ENCODE measurements at regions not wholly inside any gene's neighbourhood (a gene's known extent, or its start where the extent isn't known, plus 50 kb on each side); places are given as distances from the start of the nearest gene placed in this dataset.

DNA sequence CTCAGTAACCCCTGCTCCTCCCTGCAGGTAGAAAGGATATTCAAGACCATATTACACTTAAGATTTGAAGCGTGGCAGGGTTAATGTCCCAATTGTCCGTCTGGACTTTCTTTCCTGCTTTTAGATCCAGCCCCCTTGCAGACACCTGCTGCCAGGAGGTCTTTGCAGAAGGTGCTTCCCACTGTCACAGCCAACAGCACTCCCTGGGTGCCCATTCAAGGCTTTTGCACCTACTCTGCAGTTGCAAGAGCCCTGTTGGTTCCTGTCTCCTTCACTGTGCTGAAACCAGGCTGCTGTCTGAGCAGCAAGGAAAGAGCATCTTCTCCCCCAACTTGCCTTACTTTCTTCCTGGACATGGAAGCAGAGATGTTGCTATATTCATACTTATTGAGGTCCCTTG, 1043.0 kb upstream of the POU3F3 start:
- TF ChIP-seq, protein P1, sequence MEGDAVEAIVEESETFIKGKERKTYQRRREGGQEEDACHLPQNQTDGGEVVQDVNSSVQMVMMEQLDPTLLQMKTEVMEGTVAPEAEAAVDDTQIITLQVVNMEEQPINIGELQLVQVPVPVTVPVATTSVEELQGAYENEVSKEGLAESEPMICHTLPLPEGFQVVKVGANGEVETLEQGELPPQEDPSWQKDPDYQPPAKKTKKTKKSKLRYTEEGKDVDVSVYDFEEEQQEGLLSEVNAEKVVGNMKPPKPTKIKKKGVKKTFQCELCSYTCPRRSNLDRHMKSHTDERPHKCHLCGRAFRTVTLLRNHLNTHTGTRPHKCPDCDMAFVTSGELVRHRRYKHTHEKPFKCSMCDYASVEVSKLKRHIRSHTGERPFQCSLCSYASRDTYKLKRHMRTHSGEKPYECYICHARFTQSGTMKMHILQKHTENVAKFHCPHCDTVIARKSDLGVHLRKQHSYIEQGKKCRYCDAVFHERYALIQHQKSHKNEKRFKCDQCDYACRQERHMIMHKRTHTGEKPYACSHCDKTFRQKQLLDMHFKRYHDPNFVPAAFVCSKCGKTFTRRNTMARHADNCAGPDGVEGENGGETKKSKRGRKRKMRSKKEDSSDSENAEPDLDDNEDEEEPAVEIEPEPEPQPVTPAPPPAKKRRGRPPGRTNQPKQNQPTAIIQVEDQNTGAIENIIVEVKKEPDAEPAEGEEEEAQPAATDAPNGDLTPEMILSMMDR (IDR thresholded peaks at IDR 0.05; ENCODE audit: low read length), result no peak
- no peak for TF ChIP-seq EZH2phosphoT487 (IDR thresholded peaks at IDR 0.05; ENCODE audit: low read length)
- TF ChIP-seq EZH2 (optimal IDR thresholded peaks at IDR 0.05; ENCODE audit: low read depth, low read length), result no peak
- Histone ChIP-seq H3K4me3 (ENCODE audit: low read length) (no peak overlapping the region), H3K9ac (ENCODE audit: low read length) (no peak overlapping the region), H2AFZ (ENCODE audit: low read length) (no peak overlapping the region), H3K9me2 (replicated peaks; ENCODE audit: insufficient read depth, low read length) (no peaks in the 10 kb centered on the region), H3K4me1 (ENCODE audit: low read length) (no peaks in the 10 kb centered on the region), H3K27me3 (replicated peaks; ENCODE audit: insufficient read depth, low read length) (no peaks in the 10 kb centered on the region), H3K36me3 (replicated peaks; ENCODE audit: insufficient read depth, low read length) (no peaks in the 10 kb centered on the region), H3F3A (ENCODE audit: insufficient read depth, low read length) (no peaks in the 10 kb centered on the region), H3K9me3 (replicated peaks; ENCODE audit: insufficient read depth, low read length) (no peaks in the 10 kb centered on the region), H3K4me2 (ENCODE audit: low read depth, low read length) (no peak overlapping the region), H3K27ac (ENCODE audit: low read length) (no peak overlapping the region), H4K20me1 (ENCODE audit: insufficient read depth, low read length) (no peaks in the 10 kb centered on the region), H3K79me2 (ENCODE audit: low read length) (no peaks in the 10 kb centered on the region)
- DNase-seq, result no peak

DNA sequence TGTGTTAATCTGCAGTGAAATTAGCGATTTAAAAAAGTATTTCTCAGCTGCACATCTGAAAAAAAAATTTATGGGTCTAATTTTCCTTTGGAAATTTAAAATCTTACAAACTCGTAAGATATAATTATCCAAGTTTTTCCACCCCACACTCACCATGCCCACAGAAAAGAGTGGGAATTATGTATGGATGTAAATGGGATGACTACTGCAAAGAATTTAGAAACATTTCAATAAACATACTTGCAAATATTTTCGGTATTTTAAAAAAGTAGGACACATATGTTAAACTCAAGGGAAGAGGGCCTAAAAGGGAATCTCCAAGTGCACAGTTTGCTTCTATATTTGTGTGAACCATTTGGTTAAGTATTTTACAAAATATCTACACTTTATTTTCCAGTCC, 1039.9 kb upstream of the POU3F3 start:
- TF ChIP-seq EZH2 (optimal IDR thresholded peaks at IDR 0.05; ENCODE audit: low read depth, low read length) (no peak), EZH2phosphoT487 (IDR thresholded peaks at IDR 0.05; ENCODE audit: low read length) (no peak)
- TF ChIP-seq, protein P1 (IDR thresholded peaks at IDR 0.05; ENCODE audit: low read length), result no peak
- DNase-seq, result no peak
- H3K27me3 ChIP-seq (replicated peaks; ENCODE audit: insufficient read depth, low read length), result no peaks in the 10 kb centered on the region
- H3K4me1 ChIP-seq (ENCODE audit: low read length), result no peaks in the 10 kb centered on the region
- no peaks in the 10 kb centered on the region for H3K9me2 ChIP-seq (replicated peaks; ENCODE audit: insufficient read depth, low read length)
- no peaks in the 10 kb centered on the region for H3F3A ChIP-seq (ENCODE audit: insufficient read depth, low read length)
- no peak overlapping the region for H3K27ac ChIP-seq (ENCODE audit: low read length)
- no peak overlapping the region for H3K4me2 ChIP-seq (ENCODE audit: low read depth, low read length)
- H3K36me3 ChIP-seq (replicated peaks; ENCODE audit: insufficient read depth, low read length), result no peaks in the 10 kb centered on the region
- H2AFZ ChIP-seq (ENCODE audit: low read length), result no peak overlapping the region
- no peak overlapping the region for H3K4me3 ChIP-seq (ENCODE audit: low read length)
- H3K79me2 ChIP-seq (ENCODE audit: low read length), result no peaks in the 10 kb centered on the region
- H3K9ac ChIP-seq (ENCODE audit: low read length), result no peak overlapping the region
- no peaks in the 10 kb centered on the region for H3K9me3 ChIP-seq (replicated peaks; ENCODE audit: insufficient read depth, low read length)
- H4K20me1 ChIP-seq (ENCODE audit: insufficient read depth, low read length), result no peaks in the 10 kb centered on the region

GRCh38 chr2:103815731-103816130, 1038.2 kb upstream of the POU3F3 start:
- Histone ChIP-seq H3K9me2 (replicated peaks; ENCODE audit: insufficient read depth, low read length) (no peaks in the 10 kb centered on the region), H3F3A (ENCODE audit: insufficient read depth, low read length) (no peaks in the 10 kb centered on the region), H3K79me2 (ENCODE audit: low read length) (no peaks in the 10 kb centered on the region), H2AFZ (ENCODE audit: low read length) (no peak overlapping the region), H4K20me1 (ENCODE audit: insufficient read depth, low read length) (no peaks in the 10 kb centered on the region), H3K36me3 (replicated peaks; ENCODE audit: insufficient read depth, low read length) (no peaks in the 10 kb centered on the region), H3K4me1 (ENCODE audit: low read length) (no peaks in the 10 kb centered on the region), H3K9me3 (replicated peaks; ENCODE audit: insufficient read depth, low read length) (no peaks in the 10 kb centered on the region), H3K4me3 (ENCODE audit: low read length) (no peak overlapping the region), H3K27me3 (replicated peaks; ENCODE audit: insufficient read depth, low read length) (no peaks in the 10 kb centered on the region), H3K9ac (ENCODE audit: low read length) (no peak overlapping the region), H3K27ac (ENCODE audit: low read length) (no peak overlapping the region), H3K4me2 (ENCODE audit: low read depth, low read length) (no peak overlapping the region)
- DNase-seq, result no peak
- TF ChIP-seq EZH2phosphoT487 (IDR thresholded peaks at IDR 0.05; ENCODE audit: low read length) (no peak), EZH2 (optimal IDR thresholded peaks at IDR 0.05; ENCODE audit: low read depth, low read length) (no peak)
- TF ChIP-seq, protein P1 (IDR thresholded peaks at IDR 0.05; ENCODE audit: low read length), result no peak

Data from MM.1S (cell line).